Loucy (cell line): ENCODE measurements at regions not wholly inside any gene's neighbourhood (a gene's known extent, or its start where the extent isn't known, plus 50 kb on each side); places are given as distances from the start of the nearest gene placed in this dataset.

Source experiments
- CTCF ChIP-seq: fragments of 200-600 bp; sonication (generic); conservative IDR thresholded peaks from 2 replicates; pipeline ENCODE4 v1.5.1; 2014; ENCODE audit warnings: mild to moderate bottlenecking, antibody characterized with exemption, low read length
- EZH2phosphoT487 ChIP-seq: fragments of 200-600 bp; IDR thresholded peaks from 2 replicates; pipeline ENCODE4 v1.6.1; 2018; ENCODE audit warnings: antibody characterized with exemption, mild to moderate bottlenecking, moderate library complexity, borderline replicate concordance

DNA sequence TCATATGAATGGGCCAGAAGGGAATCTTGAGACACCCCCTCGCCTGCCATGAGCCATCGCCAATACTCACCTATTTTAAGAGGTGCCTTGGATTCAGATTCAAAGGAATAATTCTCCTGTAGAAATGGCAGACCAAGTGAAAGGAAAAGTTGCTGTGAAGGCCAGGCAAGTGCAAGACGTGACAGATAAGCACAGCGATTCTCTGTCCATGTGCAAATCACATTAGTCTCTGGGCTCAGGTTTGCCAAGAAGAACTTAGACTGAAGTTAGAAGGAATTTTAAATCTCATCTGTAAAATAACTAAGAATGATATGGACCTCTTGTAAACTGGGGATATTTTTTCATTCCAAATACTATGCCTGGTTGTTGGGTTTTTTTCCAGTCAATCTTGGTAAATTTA is 173.6 kb downstream of the UACA start:
- TF ChIP-seq CTCF = no peak
- TF ChIP-seq EZH2phosphoT487 = no peak
